Upper lobe of left lung (tissue), 6 donors: ENCODE measurements at regions not wholly inside any gene's neighbourhood (a gene's known extent, or its start where the extent isn't known, plus 50 kb on each side); places are given as distances from the start of the nearest gene placed in this dataset.

Experiments used
- ATAC-seq, 2 donors: fragments of 200-7000 bp; cut with Tn5 transposase; one replicate each; pipeline ENCODE4 v1.9.1; 2022; ENCODE audit warnings: mild to moderate bottlenecking in 2 of 2, moderate library complexity in 2 of 2; ENCODE audit not compliant: low FRiP score in 2 of 2
- DNase-seq, 2 donors: peaks; one replicate each; pipeline ENCODE4 v3.0.0-alpha.2; 2019 to 2020
- H3K27ac ChIP-seq, 4 donors: fragments of 200-600 bp; sonication (generic); one replicate each; pipeline ENCODE4 v1.5.1; 2016 to 2019
- H3K27me3 ChIP-seq, 4 donors: fragments of 200-600 bp; sonication (generic); one replicate each; pipeline ENCODE4 v1.5.1; 2017 to 2019
- H3K36me3 ChIP-seq, 4 donors: fragments of 200-600 bp; sonication (generic); one replicate each; pipeline ENCODE4 v1.5.1; 2016 to 2019
- H3K4me1 ChIP-seq, 4 donors: fragments of 200-600 bp; sonication (generic); one replicate each; pipeline ENCODE4 v1.5.1; 2018 to 2019
- H3K4me3 ChIP-seq, 4 donors: fragments of 200-600 bp; sonication (generic); one replicate each; pipeline ENCODE4 v1.5.1; 2017 to 2019; ENCODE audit warnings: mild to moderate bottlenecking in 2 of 4, moderate library complexity in 1 of 4
- H3K9me3 ChIP-seq, 4 donors: fragments of 200-600 bp; sonication (generic); one replicate each; pipeline ENCODE4 v1.5.1; 2018 to 2019
- EP300 ChIP-seq, 4 donors: sonication (generic); formaldehyde crosslinking; IDR thresholded peaks; one replicate each; pipeline ENCODE4 v1.5.1; 2017; ENCODE audit warnings: antibody characterized with exemption in 4 of 4, control low read depth in 2 of 4
- POLR2A ChIP-seq, 4 donors: fragments of 450-650 bp; IDR thresholded peaks; one replicate each; pipeline ENCODE4 v1.5.1; 2016 to 2017; ENCODE audit warnings: antibody characterized with exemption in 4 of 4, mild to moderate bottlenecking in 2 of 4
- POLR2AphosphoS5 ChIP-seq, 2 donors: sonication (generic); formaldehyde crosslinking; IDR thresholded peaks; one replicate each; pipeline ENCODE4 v1.5.1; 2017; ENCODE audit warnings: antibody characterized with exemption in 2 of 2
- WGBS, 2 donors: methylation state at CpG; one replicate each; pipeline ENCODE4 v1.1.5; 2017 to 2018; 5-methylcytosine and 5-hydroxymethylcytosine counted together
- TF ChIP-seq, protein P1 (sequence below), 6 experiments: fragments of 450-650 bp in 4 of 6; fragments of 200-600 bp in 2 of 6; sonication (generic) in 2 of 6; IDR thresholded peaks; one replicate each; pipeline ENCODE4 v1.5.1; 2016 to 2019; ENCODE audit warnings: antibody characterized with exemption in 6 of 6
- donor health status: DM: no; HTN: no; CAD: no; lungs with moderate emphysema.
- donor health status: DM: no; HTN: yes; CAD: no; lungs with severe emphysema.

DNA sequence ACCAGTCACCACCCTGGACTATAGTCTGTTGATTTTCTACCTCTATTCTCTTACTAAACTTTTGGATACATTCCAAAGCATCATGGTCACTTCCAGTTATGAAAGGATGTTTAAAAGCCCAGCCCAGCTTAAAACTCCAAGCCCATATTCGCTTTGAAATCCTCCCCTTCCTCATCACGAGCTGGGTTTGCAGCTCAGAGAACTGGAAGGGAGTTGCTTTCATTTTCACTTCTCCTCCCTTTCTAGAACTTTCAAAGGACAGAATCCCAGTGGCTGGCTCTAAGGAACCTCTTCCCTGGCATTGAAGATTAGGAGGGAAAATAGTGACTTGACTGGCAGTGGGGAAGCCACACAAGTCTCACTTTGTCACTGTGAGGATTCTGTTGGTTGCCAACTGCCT is 100.1 kb upstream of the DYNLRB2 start:
- no peak overlapping the region for H3K27ac ChIP-seq
- WGBS, 2 donors: 41 to 43% methylated on average over 2 of the region's 2 CpGs
- H3K36me3 ChIP-seq: no peaks in the 10 kb centered on the region
- TF ChIP-seq, protein P1, sequence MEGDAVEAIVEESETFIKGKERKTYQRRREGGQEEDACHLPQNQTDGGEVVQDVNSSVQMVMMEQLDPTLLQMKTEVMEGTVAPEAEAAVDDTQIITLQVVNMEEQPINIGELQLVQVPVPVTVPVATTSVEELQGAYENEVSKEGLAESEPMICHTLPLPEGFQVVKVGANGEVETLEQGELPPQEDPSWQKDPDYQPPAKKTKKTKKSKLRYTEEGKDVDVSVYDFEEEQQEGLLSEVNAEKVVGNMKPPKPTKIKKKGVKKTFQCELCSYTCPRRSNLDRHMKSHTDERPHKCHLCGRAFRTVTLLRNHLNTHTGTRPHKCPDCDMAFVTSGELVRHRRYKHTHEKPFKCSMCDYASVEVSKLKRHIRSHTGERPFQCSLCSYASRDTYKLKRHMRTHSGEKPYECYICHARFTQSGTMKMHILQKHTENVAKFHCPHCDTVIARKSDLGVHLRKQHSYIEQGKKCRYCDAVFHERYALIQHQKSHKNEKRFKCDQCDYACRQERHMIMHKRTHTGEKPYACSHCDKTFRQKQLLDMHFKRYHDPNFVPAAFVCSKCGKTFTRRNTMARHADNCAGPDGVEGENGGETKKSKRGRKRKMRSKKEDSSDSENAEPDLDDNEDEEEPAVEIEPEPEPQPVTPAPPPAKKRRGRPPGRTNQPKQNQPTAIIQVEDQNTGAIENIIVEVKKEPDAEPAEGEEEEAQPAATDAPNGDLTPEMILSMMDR (IDR thresholded peaks at IDR 0.05): no peak
- TF ChIP-seq EP300 (IDR thresholded peaks at IDR 0.05): no peak
- TF ChIP-seq POLR2AphosphoS5 (IDR thresholded peaks at IDR 0.05): no peak
- no peak for TF ChIP-seq POLR2A (IDR thresholded peaks at IDR 0.05)
- no peaks in the 10 kb centered on the region for H3K9me3 ChIP-seq
- H3K27me3 ChIP-seq: no peaks in the 10 kb centered on the region
- H3K4me3 ChIP-seq: no peak overlapping the region
- no peaks in the 10 kb centered on the region for H3K4me1 ChIP-seq
- ATAC-seq (no peak), DNase-seq (no peak)

DNA sequence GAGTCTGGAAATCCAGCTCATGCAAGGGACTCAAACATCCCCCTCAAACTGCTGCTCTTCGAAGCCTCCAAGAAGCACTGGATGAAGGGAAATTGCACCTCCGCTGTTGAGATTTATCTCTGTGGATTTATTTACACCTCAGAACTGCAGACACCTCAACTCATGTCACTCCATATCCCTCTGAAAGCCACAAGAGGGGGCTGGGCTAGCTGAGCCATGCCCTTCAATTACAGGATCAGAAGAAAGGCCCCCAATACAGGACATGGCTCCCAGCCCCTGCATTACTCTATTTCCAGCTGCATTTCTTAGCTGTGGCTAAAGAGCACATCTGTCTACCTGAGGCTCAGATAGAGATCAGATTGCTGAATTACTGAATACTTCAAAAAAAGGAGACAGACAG is 103.1 kb upstream of the DYNLRB2 start:
- no peak for DNase-seq
- no peak for ATAC-seq
- H3K4me1 ChIP-seq: no peaks in the 10 kb centered on the region
- no peaks in the 10 kb centered on the region for H3K9me3 ChIP-seq
- H3K36me3 ChIP-seq: no peaks in the 10 kb centered on the region
- H3K27ac ChIP-seq: no peak overlapping the region
- no peaks in the 10 kb centered on the region for H3K27me3 ChIP-seq
- TF ChIP-seq, protein P1 (IDR thresholded peaks at IDR 0.05): no peak
- TF ChIP-seq EP300 (IDR thresholded peaks at IDR 0.05) (no peak), POLR2A (IDR thresholded peaks at IDR 0.05) (no peak), POLR2AphosphoS5 (IDR thresholded peaks at IDR 0.05) (no peak)
- H3K4me3 ChIP-seq: no peak overlapping the region
- WGBS, 2 donors: 69 to 85% methylated on average over 2 of the region's 2 CpGs

DNA sequence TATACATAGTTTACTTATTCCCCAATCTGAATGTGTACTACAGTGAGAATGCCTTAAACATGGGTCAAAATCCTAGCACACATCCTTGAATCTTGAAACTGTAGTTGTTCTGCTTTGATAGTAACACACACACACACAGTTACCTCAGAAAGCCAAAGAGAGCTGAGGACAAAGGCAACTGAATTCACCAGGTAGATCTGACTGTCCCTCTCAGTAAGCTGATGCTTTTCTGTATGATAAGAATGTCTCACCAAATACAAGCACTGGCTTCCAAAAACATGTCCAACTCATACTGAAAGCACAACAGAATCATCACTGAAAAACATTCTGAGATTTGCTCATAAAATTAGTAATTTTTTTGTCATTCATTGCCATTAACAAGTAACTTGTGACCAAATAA is 104.3 kb upstream of the DYNLRB2 start:
- no peaks in the 10 kb centered on the region for H3K4me1 ChIP-seq
- no peak for DNase-seq
- H3K4me3 ChIP-seq: no peak overlapping the region
- no peak for TF ChIP-seq EP300 (IDR thresholded peaks at IDR 0.05)
- no peak for TF ChIP-seq POLR2A (IDR thresholded peaks at IDR 0.05)
- TF ChIP-seq POLR2AphosphoS5 (IDR thresholded peaks at IDR 0.05): no peak
- TF ChIP-seq, protein P1 (IDR thresholded peaks at IDR 0.05): no peak
- H3K27me3 ChIP-seq: no peaks in the 10 kb centered on the region
- H3K36me3 ChIP-seq: no peaks in the 10 kb centered on the region
- H3K9me3 ChIP-seq: no peaks in the 10 kb centered on the region
- H3K27ac ChIP-seq: no peak overlapping the region
- ATAC-seq: no peak

DNA sequence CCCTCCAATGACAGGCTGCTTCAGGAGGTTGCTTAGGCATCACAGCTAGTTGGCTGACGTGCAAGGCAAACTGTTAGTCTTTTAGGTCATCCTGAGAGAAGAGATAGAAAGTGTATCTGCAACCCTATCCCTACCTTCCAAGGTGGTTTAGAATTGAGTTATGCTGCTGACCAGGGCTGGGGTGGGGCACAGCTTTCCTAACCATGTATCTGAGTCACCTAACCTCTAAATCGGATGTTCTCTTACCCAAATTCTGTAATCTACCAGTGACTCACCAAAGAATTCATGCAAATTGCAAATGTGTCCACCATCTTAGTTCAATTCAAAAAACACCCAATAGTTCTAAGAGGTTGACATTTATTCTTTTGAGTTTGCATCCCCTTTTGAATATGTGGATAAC is 107.2 kb upstream of the DYNLRB2 start:
- no peak overlapping the region for H3K4me3 ChIP-seq
- TF ChIP-seq POLR2A (IDR thresholded peaks at IDR 0.05) (no peak), EP300 (IDR thresholded peaks at IDR 0.05) (no peak), POLR2AphosphoS5 (IDR thresholded peaks at IDR 0.05) (no peak)
- TF ChIP-seq, protein P1 (IDR thresholded peaks at IDR 0.05): no peak
- peaks cover 0 to 6% (median 0%) of the 10 kb centered on the region in 4 donors for H3K9me3 ChIP-seq
- 73 to 83% methylated on average over 2 of the region's 2 CpGs for WGBS, 2 donors
- no peak for ATAC-seq
- H3K27ac ChIP-seq: no peak overlapping the region
- H3K36me3 ChIP-seq: no peaks in the 10 kb centered on the region
- no peaks in the 10 kb centered on the region for H3K27me3 ChIP-seq
- H3K4me1 ChIP-seq: no peaks in the 10 kb centered on the region
- DNase-seq: no peak

DNA sequence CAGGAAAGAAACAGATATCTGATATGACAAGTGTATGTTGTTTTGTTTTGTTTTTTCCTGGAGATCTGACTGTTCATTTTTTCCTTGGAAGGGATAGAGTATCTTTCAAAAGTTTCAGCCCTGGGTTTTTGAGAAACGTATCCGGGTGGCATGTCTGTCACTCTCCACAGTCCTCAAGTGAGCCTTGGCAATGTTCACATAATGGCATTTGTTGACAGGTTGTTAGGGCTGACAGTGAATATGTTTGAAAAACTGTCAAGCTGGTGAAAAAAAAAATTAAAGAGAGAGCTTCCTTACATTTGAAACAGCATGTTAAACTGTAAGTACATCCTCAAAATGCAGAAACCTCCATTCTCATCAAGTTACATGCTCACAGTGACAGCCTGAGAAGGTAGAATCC is 113.0 kb upstream of the DYNLRB2 start:
- H3K9me3 ChIP-seq: peaks cover 0 to 6% (median 0%) of the 10 kb centered on the region in 4 donors
- 67 to 73% methylated on average over 2 of the region's 2 CpGs for WGBS, 2 donors
- H3K27ac ChIP-seq: no peak overlapping the region
- H3K36me3 ChIP-seq: no peaks in the 10 kb centered on the region
- no peak for ATAC-seq
- no peak for DNase-seq
- no peak overlapping the region for H3K4me3 ChIP-seq
- H3K4me1 ChIP-seq: no peaks in the 10 kb centered on the region
- no peak for TF ChIP-seq POLR2AphosphoS5 (IDR thresholded peaks at IDR 0.05)
- TF ChIP-seq EP300 (IDR thresholded peaks at IDR 0.05): no peak
- TF ChIP-seq, protein P1 (IDR thresholded peaks at IDR 0.05): no peak
- TF ChIP-seq POLR2A (IDR thresholded peaks at IDR 0.05): no peak
- H3K27me3 ChIP-seq: no peaks in the 10 kb centered on the region
